Iris pigment epithelial cell (primary cell): ENCODE measurements at regions not wholly inside any gene's neighbourhood (a gene's known extent, or its start where the extent isn't known, plus 50 kb on each side); places are given as distances from the start of the nearest gene placed in this dataset.

Source experiments
- DNase-seq: peaks from one replicate; pipeline ENCODE4 v3.0.0-alpha.2; 2011; ENCODE audit warnings: low read depth

DNA sequence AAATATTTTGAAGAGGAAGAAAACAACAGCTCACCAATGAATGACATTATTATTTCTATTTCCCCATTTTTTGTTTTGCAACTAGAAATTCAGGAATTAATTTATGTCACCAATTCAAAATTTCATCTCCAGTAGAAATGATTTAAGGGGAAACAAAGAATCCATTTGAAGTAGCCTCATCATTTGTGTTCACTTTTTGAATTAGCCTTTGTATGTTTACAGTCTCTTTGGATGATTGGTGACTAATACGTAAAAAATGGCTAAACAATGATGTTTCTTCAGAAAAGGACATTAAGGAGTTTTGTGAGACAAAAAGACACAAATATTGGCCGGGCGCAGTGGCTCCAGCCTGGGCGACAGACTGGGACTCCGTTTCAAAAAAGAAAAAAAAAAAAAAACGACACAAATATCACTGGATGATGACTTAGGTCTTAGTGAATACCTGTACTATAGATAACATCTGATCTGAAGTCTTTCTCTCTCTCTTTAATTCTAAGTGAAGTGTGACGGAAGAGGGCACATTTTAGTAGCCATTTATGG is 313.2 kb downstream of the PIK3C3 start:
- no peak for DNase-seq

DNA sequence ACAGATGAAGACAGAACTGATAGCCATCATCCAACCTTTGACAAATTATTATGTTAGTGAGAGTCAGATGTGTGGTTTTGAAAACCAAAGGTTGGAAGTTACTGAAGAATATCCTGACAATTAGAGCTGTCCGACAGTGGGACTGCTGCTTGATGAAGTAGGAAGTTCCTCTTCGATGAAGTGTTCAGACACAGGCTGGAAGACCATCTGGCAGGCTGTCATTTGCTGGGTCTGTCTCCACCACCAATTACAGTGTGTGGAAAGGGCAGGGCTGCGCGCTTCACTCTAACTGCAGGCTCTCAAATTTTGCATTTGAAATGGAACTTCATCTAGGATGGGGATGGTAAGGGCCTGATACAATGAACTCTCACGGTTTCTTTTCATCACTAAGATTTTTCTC is 313.8 kb downstream of the PIK3C3 start:
- no peak for DNase-seq

DNA sequence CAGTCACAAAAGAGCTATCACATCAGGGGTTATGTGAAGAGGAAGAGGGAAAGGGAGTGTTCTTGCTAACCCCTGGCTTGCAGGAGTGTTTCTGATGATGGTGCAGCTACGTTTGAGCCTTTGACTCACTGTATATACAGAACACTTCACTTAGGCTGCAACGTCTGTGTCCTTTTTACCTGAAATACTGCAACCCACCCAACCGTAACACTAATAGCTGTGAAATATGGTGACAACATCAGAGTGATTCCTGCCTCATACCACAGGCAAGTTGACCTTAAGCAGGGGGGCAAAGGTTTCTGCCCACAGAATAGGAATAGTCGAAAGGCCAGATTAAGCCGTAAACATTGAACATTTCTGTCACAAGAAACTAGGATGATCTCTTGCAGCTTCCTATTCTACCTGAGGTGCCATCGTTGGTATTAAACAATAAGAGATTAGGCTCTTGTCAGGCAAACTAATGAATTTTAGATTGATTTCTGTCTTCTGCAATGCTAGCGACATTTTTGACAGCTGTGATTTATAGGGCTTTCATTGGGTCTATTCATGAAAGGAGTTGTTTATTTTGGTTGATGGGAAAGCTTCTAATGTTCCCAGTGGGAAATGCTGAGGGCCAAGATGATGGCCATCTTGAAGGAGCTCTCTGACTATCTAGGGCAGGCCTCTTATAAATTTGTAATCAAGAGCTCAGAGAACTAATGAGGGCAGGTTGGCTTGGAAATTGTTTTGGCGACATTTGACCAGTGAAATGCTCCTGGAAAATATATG is 316.8 kb downstream of the PIK3C3 start:
- no peak for DNase-seq

DNA sequence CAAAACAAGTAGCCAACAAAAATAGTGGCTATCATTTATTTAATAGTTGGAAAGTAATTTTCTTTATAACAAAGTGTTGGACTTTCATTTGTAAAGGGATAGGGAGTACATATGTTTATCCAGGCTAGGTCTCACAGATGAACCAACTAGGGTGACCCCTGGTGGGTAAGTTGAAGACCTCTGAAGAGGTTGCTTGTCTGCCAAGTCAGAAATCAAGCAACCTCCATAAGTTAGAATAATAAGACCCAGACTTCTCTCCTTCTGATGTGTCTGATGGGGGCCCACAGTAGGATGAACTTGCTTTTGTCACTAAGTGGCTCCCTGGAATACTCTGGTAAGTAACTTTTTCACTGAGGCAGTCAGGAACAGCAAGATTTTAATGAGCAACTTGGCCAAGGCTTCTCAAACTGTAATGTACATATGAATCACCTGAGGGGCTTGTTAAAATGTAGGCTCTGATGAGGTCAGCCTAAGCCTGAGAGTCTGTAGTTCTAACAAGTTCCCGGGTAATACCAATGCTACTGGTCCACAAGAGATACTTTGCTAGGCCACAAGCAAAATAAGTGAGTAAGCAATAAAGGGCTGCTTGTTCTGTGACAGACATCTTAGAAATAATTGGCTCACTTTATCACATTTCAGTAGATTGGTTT is 319.6 kb downstream of the PIK3C3 start:
- DNase-seq, result peak; percentile 17

DNA sequence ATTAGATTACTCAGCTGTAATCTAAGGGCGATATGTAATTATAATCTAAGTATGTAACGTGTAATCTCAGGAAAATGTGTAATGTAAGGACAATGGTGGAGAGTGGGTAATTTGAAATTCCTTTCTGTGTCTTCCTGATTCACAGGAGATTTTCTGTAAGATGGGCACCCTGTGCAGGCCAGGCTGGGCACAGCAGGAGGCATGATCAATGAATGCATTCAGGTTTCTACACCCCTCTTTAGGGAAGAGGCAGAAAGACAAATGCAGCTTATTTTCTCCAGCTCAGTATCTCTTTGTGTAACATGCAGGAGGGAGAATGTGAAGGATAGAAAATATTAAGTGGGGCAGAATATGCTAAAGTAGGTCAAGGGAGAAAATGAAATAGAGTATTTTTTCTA is 320.1 kb downstream of the PIK3C3 start:
- no peak for DNase-seq

DNA sequence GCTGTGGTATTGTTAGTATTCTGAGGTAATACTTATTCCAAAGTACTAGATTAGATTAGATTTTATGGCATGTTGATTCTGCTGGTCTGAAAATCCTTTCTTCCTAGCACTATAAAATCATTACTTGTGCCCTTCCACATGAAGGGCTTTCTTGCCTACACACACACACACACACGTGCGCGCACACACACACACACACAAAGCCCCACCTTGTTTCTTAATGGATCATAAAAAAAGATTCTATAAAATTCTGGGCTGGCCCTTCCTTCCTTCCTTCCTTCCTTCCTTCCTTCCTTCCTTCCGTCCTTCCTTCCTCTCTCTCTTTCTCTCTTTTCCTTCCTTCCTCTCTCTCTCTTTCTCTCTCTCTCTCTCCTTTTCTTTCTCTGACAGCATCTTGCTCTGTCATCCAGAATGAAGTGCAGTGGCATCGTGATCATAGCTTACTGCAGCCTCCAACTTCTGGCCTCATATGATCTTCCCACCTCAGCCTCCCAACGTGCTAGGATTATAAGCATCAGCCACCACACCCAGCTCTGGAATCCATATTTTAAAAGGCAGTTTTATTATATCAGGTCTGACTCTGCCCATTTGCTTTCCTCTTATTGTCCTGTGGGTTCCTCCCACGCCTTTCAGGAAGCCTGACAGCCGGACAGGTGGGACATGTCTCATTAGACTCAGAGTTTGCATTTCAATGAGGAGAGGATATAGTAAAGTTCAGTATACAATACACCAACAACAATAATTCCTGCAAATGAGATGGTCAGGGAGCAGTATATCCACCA is 321.1 kb downstream of the PIK3C3 start:
- no peak for DNase-seq

DNA sequence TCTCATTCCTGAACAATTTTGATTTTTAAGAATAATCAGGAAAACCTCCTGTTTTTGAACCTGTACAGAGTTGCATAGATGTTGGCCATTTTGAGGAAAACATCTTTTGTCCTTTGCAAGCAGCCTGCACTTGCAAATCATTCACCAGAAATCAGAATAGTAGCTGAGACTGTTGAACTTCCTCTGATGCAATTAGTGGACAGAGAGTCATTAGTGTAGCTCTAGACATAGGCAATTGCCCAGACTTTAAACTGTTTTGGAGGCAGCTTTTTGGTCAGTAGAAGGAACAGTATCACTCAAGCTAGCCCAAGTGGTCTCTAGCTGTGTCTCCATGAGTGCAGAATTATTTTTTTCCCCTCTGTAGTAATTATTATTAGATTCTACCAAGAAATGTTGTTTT is 326.1 kb downstream of the PIK3C3 start:
- no peak for DNase-seq

DNA sequence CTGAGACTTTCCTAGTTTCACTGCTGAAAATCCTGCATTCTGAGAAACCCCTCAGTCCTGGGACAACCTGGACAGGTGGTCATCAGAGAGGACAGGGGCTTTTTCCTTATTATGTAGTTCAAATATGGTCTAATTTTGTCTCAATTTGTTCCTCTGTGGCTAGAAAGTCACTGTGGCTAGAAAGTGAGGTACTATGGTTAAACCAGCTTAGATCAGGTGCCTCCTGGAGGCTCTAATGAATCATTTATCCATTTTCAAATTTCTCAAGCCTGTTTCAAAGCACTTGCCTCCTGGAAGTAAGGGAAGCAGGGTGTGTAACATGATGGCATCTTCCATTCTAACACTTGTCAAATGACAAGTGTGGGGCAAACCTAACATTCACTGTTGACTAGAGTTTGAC is 326.8 kb downstream of the PIK3C3 start:
- no peak for DNase-seq

DNA sequence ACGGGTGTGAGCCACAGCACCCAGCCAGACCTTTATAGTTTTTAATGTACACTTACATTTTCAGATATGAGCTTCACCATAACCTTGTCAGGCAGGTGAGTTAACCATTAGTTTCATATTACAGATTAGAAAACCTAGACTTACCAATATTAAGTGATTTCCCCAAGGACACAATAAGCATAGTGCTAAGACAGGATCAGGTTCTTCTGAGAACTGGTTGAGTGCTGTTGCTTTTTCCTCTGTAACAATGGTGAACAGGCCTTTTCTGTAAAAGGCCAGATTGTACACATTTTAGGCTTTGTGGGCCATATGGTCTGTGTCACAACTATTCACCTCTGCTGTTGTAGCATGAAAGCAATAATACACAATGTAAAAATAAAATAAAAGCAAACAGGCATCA is 332.0 kb downstream of the PIK3C3 start:
- DNase-seq, result no peak

DNA sequence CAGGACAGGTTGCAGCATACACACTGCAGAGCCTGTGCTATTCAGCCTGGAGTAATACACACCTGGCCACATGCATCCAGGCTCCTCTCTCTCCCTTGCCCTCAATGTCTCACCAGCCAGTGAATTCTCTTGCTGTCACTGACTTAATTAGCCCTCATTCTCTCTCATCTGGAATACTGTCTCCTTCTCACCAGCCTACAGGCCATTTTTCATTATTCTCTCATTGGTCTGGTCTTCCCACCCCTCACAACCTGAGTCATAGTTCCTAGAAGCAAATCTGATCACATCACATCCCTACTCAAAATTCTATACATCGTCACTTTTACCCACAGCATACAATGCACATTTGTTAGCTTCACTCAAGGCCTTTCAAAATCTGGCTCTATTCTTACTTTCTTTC is 333.1 kb downstream of the PIK3C3 start:
- DNase-seq, result no peak

DNA sequence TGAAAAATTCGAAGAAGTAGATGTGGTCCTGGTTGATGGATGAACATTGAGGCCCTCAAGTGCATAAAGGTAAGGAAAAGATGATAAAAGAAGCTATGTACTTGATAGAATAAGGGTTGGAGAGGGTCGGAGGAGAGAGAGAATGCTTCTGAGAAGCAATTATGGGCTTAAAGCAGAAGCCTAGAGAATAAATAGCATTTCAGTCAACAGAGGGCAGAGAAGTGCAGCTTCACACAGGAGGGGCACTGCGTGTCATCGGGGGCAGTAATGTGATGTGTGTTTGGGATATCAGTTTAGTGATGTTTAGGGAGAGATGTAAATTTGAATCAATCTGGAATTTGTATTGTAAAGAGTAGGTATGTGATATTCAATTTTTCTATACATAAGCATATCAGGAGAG is 334.5 kb downstream of the PIK3C3 start:
- no peak for DNase-seq

DNA sequence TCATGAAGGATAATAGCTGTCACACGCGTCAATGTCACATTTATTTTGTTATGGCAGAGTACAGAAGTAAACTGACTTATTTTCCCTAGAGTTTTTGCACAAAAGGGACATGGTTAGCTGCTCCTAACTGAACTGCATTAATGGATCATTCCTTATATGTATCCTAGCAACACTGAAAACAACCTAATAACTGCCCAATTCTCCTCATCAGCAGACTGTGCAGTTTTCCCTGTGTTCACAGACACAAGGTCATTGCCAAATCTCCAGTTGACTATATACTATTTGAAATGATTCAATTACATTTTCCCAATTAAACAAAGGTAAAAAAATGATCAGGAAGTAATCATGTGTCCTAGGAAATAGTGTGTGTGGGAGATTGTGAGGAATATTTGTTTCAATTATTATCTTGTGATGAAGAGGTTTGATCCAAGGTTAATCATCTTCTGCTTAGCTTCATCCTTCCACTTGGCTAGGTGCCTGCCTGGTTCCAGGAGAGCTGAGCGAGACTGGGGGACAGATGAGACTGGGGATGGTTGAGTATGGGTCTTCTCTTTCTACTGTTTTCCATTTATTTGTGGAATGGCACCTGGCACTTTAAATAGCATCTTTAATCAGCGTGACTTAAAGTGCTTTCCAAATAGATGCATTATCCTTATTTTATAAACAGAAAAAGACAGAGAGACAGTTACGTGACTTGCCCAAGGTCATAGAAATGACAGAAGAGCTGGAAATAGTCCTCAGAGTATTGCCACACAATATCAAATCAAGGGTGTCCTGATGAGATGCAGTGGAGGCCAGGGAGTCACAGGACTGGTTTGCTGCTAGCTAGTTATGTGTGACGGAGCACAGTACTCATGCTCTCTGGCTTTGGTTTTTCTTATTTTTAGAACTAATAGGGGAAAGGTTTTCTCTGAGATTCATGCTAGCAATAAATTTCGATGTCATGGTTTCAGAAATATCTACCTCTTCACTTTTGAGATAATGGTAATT is 335.6 kb downstream of the PIK3C3 start:
- no peak for DNase-seq

DNA sequence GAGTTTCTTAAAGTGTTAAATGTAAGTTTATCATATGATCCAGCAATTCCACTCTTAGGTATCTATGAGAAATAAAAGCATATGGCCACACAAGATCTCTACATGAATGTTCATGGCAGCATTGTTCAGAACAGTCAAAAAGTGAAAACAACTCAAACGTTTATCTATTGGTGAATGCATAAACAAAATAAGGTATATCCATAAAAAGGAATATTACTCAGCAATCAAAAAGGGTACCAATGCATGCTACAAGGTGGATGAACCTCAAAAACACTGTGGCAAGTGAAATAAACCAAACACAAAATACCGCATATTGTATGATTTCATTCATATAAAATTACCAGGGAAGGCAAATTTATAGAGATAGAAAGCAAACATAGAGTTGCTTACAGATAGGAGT is 337.6 kb downstream of the PIK3C3 start:
- DNase-seq, result no peak

DNA sequence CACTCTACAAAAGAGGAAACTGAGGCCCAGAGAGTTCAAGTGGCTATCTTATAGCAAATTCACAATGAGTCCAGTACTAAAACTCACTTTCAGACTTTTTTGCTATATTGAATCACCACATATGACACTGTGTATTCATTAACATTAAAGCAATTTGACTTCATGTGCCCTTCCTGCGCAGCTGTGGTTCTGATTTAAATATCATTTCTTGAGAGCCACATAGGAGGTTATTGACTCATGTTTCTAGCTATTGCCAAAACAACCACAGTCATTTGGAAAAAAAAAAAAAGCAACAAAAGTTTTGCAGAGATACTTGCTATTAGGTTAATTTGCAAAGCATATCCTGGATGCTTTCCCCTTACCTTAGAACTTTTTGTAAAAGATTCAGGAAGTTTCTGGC is 341.2 kb downstream of the PIK3C3 start:
- no peak for DNase-seq

DNA sequence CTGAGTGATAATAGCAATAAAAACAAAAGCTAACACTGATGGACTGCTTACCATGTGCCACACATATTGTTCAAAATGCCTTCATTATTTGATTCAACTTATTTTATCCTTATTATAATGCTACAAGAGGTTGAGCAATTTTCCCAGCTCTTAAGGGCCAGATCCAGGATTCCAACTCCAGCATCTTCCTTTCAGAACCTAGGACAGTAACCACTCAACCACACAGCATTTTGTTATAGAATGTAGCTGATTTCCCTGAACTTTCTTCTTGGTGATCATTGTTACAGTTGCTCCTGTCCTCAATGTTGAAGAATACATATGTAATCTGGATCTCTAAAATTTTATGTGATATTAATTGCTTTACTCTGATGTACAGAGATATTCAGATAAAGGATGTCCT is 341.7 kb downstream of the PIK3C3 start:
- peak; percentile 15 for DNase-seq

DNA sequence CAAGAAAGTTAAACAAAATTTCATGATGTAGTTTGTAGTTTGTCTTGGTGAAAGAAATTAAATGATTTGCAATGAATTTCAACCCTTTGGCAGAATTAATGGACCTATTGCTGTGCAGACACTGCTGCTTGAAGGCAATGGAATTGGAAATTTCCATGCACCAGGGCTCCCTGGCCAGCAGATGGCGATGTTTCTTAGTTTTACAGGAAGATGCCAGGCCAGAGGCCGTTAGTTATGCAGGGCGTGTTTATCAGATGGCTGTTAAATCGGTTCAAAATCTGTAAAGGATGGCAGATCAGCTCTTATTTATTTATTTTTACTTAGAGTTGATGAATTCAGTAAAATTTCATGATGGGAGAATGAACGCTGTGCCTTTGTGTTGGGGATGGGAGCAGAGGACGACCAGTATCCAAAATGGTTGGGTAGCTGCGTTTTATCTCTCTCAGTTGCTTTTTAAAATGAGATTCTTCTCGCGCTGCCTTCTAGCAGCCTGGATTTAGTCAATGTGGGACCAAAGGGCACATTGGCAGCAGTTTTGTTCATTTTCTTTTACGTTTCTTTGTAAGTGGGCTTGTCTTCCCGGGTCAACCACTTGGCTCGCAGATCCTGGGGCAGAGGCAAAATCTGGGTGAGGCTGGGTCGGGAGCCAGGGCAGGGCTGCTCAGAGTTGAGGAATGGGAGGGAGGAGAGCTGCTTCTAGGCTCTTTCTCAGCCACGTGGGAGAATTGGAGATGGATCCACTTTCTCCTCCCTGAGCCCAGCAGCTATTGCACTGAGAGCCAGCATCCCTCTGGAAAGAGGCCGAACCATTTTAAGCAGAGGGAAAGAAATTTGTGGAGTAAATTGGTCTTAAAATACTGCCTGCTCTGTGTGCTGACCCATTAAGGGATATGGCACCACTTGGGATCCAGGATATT is 344.0 kb downstream of the PIK3C3 start:
- peak; percentile 78 for DNase-seq

DNA sequence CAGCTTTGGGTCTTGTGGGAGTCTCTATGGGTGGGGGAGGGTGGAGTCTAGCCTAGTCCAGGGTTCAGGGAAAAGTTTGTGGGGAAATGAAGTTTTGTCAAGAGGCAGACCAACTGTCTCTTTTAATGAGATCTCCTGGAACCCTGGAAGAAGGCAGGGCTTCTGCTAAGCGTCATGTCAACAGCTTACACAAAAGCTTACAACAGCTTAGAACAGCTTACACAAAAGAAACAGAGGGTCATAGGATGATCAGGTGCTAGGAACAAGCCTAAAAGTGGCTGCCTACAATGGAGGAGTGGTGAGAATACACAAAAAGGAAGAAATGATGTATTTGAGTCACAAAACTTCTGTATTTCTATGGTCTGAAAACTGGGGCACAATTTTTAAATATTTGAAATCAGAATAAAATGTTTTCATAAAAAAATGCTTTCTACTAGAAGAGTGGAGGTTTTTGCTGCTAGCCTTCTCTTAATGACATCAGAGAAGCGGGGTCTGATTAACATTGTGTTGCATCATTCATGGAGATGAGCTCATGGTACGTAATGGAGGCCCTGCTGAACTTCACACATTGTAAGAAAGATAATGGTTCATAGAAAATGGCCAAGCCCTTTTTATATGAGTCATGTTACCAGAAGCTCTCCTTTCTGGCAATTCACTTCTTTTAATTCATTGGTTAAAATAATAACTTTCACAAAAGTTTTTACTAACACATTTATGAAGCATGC is 351.0 kb downstream of the PIK3C3 start:
- peak; percentile 2 for DNase-seq

DNA sequence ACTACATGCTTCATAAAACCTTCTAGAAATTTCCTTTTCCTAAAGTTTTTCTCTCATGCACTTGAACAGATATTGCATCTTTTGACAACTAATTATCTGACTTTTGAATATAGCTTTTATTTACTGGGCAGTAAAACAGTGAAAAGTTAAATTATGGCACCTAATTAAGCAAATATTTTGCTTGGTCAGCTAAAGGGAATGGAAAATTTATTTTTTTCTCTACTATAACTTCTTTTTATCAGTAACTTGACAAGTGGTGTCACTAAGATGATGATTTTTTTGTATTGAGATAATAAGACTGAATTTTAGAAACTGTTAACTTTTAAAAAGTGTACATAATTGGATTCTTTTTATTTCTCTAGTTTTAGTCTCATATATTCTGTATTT is 351.6 kb downstream of the PIK3C3 start:
- no peak for DNase-seq

DNA sequence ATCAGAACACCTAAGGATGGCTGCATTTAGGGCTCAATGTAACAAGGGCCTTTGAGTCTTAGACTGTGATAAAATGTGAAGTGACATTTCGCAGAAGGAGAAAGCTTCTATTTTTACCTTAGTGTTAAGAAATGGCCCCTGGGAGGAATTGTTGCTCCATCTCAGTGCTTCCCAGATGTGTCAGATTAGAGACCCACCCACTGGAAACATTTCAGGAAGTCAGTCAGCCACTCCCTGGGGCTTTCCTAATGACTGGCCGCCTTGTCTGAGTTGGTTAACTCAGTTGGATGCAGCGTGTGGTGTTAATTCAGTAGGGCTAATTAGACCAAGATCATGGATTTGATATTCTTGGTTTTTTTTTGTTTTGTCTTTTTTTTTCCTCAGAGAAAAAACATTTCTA is 355.9 kb downstream of the PIK3C3 start:
- peak; percentile 12 for DNase-seq

DNA sequence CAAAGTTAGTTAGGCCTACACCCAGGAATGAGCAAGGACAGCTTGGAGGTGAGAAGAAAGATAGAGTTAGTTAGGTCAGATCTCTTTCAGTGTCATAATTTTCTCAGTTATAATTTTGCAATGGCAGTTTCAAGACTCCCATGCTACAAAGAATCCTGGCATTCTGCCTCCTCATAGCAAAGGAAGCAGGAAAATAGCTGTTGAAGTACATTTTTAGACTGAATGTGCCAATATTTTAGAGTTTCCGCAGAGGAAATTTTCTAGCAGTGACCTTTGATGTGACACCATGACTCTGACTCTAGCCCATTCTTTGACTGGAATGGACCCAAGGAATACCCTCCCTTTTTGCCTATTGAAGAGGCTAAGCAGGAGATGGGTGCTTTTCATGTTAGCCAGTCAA is 371.7 kb downstream of the PIK3C3 start:
- no peak for DNase-seq
